Adrenal gland (tissue), 9 donors: ENCODE measurements at regions not wholly inside any gene's neighbourhood (a gene's known extent, or its start where the extent isn't known, plus 50 kb on each side); places are given as distances from the start of the nearest gene placed in this dataset.
"Not testable (repeated sequence)": the region's sequence is repeated elsewhere in the genome, so short reads cannot be mapped to it uniquely, and the experiment has no call there.

Experiments
- DNase-seq, 7 donors: peaks; one replicate each; pipeline ENCODE4 v3.0.0-alpha.2; 2019 to 2020
- H3K27ac ChIP-seq, 5 donors: fragments of 200-600 bp; sonication (generic) in 4 of 5; 1 replicate in 3 of 5; 2 replicates in 2 of 5; pipeline versions ENCODE4 v1.5.1 to v1.8.0; 2016 to 2020; ENCODE audit warnings: mild to moderate bottlenecking in 1 of 5
- H3K27me3 ChIP-seq: fragments of 200-600 bp; 2 replicates; pipeline ENCODE4 v1.8.0; 2021
- H3K36me3 ChIP-seq, 2 donors: fragments of 200-600 bp; replicated peaks in 1 of 2; 1 replicate in 1 of 2; 2 replicates in 1 of 2; pipeline versions ENCODE4 v1.5.1 to v1.8.0; 2018 to 2022
- H3K4me1 ChIP-seq, 2 donors: fragments of 200-600 bp; replicated peaks in 1 of 2; 1 replicate in 1 of 2; 2 replicates in 1 of 2; pipeline versions ENCODE4 v1.5.1 to v1.8.0; 2018 to 2021
- H3K4me3 ChIP-seq, 4 donors: fragments of 200-600 bp; sonication (generic) in 3 of 4; one replicate each; pipeline ENCODE4 v1.5.1; 2016 to 2018
- H3K9me3 ChIP-seq, 3 donors: fragments of 200-600 bp; sonication (generic) in 1 of 3; replicated peaks in 1 of 3; 1 replicate in 2 of 3; 2 replicates in 1 of 3; pipeline versions ENCODE4 v1.5.1 to v1.8.0; 2016 to 2021
- POLR2A ChIP-seq, 2 donors: fragments of 450-650 bp; IDR thresholded peaks; one replicate each; pipeline ENCODE4 v1.6.1; 2017; ENCODE audit warnings: antibody characterized with exemption in 2 of 2, mild to moderate bottlenecking in 2 of 2, moderate library complexity in 1 of 2
- WGBS, 4 donors: extraction: QIAGEN DNeasy Blood & Tissue Kit in 2 of 4; methylation state at CpG; one replicate each; pipeline versions ENCODE4 v1.1.5 to v1.1.7; 2013 to 2017; 5-methylcytosine and 5-hydroxymethylcytosine counted together
- intact Hi-C, 2 donors: fragments of 100-400 bp; cut with DNase I; formaldehyde crosslinking; loops; one replicate each; pipeline versions ENCODE4 v1.14.1 to v1.15.0; 2022 to 2023
- TF ChIP-seq, protein P1 (sequence below), 6 experiments: fragments of 450-650 bp in 4 of 6; fragments of 200-600 bp in 2 of 6; sonication (generic) in 1 of 6; IDR thresholded peaks; 1 replicate in 5 of 6; 2 replicates in 1 of 6; pipeline versions ENCODE4 v1.5.1 to v1.8.0; 2016 to 2021; ENCODE audit warnings: antibody characterized with exemption in 6 of 6, mild to moderate bottlenecking in 2 of 6, moderate library complexity in 1 of 6
- donor health status: healthy with polysubstance abuse.
- donor health status: Bipolar disorder and iron deficiency.
- donor health status: DM: yes; HTN: yes; CAD: no.
- donor health status: DM: no; HTN: no; CAD: no.
- donor health status: DM: no; HTN: no; CAD: no.

GRCh38 chrX:104486691-104487090, 79.3 kb upstream of the IL1RAPL2 start:
- DNase-seq, result no peak
- Histone ChIP-seq H3K4me3 (no peak overlapping the region), H3K27ac (no peak overlapping the region), H3K9me3 (no peaks in the 10 kb centered on the region), H3K4me1 (no peaks in the 10 kb centered on the region), H3K27me3 (peaks cover 4% of the 10 kb centered on the region), H3K36me3 (no peaks in the 10 kb centered on the region)
- 56 to 86% (median 71%) methylated on average over 2 of the region's 2 CpGs for WGBS, 4 donors
- TF ChIP-seq, protein P1, sequence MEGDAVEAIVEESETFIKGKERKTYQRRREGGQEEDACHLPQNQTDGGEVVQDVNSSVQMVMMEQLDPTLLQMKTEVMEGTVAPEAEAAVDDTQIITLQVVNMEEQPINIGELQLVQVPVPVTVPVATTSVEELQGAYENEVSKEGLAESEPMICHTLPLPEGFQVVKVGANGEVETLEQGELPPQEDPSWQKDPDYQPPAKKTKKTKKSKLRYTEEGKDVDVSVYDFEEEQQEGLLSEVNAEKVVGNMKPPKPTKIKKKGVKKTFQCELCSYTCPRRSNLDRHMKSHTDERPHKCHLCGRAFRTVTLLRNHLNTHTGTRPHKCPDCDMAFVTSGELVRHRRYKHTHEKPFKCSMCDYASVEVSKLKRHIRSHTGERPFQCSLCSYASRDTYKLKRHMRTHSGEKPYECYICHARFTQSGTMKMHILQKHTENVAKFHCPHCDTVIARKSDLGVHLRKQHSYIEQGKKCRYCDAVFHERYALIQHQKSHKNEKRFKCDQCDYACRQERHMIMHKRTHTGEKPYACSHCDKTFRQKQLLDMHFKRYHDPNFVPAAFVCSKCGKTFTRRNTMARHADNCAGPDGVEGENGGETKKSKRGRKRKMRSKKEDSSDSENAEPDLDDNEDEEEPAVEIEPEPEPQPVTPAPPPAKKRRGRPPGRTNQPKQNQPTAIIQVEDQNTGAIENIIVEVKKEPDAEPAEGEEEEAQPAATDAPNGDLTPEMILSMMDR (IDR thresholded peaks at IDR 0.05), result no peak
- no peak for TF ChIP-seq POLR2A (IDR thresholded peaks at IDR 0.05)
- intact Hi-C loops, result no loop called here

GRCh38 chrX:104482757-104483156, 83.2 kb upstream of the IL1RAPL2 start:
- H3K36me3 ChIP-seq, result no peaks in the 10 kb centered on the region
- H3K4me3 ChIP-seq, result no peak overlapping the region
- intact Hi-C loops, result no loop called here
- peaks cover 4% of the 10 kb centered on the region for H3K27me3 ChIP-seq
- no peak for DNase-seq
- H3K9me3 ChIP-seq, result no peaks in the 10 kb centered on the region
- no peak overlapping the region for H3K27ac ChIP-seq
- H3K4me1 ChIP-seq, result no peaks in the 10 kb centered on the region
- TF ChIP-seq, protein P1 (IDR thresholded peaks at IDR 0.05), result no peak
- TF ChIP-seq POLR2A (IDR thresholded peaks at IDR 0.05), result no peak
- WGBS, 4 donors, result 5 to 12% (median 8%) methylated on average over 2 of the region's 2 CpGs

DNA sequence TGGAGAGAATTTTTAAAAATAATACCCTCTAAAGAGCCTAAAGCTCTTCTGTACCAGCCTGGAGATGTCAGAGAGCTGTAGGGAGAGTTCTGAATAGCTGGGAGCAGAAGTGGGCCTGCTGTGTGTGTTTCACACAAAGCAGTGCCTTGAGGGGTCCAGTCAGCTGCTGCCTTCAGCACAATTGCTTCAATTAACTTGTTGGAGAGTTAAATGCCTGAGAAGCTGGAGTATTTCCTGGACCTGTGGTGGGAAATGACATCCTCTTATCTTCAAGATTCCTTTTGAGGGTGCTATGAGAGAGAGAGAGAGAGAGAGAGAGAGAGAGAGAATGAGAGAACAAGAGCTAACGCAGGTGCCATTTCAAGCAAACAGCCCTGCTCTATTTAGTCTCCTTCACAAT, 96.2 kb upstream of the IL1RAPL2 start:
- TF ChIP-seq, protein P1 (IDR thresholded peaks at IDR 0.05), result no peak
- no peak for TF ChIP-seq POLR2A (IDR thresholded peaks at IDR 0.05)
- H3K27me3 ChIP-seq, result peaks cover 3% of the 10 kb centered on the region
- 0 to 10% (median 0%) methylated on average over 1 of the region's 1 CpG for WGBS, 4 donors
- H3K9me3 ChIP-seq, result no peaks in the 10 kb centered on the region
- intact Hi-C loops, result no loop called here
- no peak overlapping the region for H3K4me3 ChIP-seq
- no peaks in the 10 kb centered on the region for H3K4me1 ChIP-seq
- DNase-seq, result no peak
- no peaks in the 10 kb centered on the region for H3K36me3 ChIP-seq
- no peak overlapping the region for H3K27ac ChIP-seq

- Histone ChIP-seq H3K9me3 (no peaks in the 10 kb centered on the region), H3K27ac (no peak overlapping the region), H3K4me1 (no peaks in the 10 kb centered on the region), H3K4me3 (no peak overlapping the region), H3K36me3 (no peaks in the 10 kb centered on the region), H3K27me3 (peaks cover 5% of the 10 kb centered on the region)
- TF ChIP-seq, protein P1 (IDR thresholded peaks at IDR 0.05), result no peak
- TF ChIP-seq POLR2A (IDR thresholded peaks at IDR 0.05), result no peak
- no peak for DNase-seq
- WGBS, 4 donors, result 69 to 80% (median 71%) methylated on average over 4 of the region's 4 CpGs
- intact Hi-C loops, result no loop called here
Observed at GRCh38 chrX:104459796-104460195, 106.2 kb upstream of the IL1RAPL2 start.

- 86 to 94% (median 89%) methylated on average over 2 of the region's 2 CpGs for WGBS, 4 donors
- H3K27me3 ChIP-seq, H3K27ac ChIP-seq, intact Hi-C loops, H3K9me3 ChIP-seq, H3K4me1 ChIP-seq, DNase-seq, H3K4me3 ChIP-seq, H3K36me3 ChIP-seq: not testable (repeated sequence)
Observed at GRCh38 chrX:104457130-104457529, 108.9 kb upstream of the IL1RAPL2 start.
